Stimulated activated CD4-positive, alpha-beta T cell treated with anti-CD3 and anti-CD28 coated beads, Interleukin-4, amount 100 ng/mL, for 48 hours (primary cell): ENCODE measurements at regions not wholly inside any gene's neighbourhood (a gene's known extent, or its start where the extent isn't known, plus 50 kb on each side); places are given as distances from the start of the nearest gene placed in this dataset.

Experiments
- DNase-seq, 2 donors: peaks; one replicate each; pipeline ENCODE4 v3.0.0-alpha.2; 2020; ENCODE audit warnings: low read depth in 2 of 2

DNA sequence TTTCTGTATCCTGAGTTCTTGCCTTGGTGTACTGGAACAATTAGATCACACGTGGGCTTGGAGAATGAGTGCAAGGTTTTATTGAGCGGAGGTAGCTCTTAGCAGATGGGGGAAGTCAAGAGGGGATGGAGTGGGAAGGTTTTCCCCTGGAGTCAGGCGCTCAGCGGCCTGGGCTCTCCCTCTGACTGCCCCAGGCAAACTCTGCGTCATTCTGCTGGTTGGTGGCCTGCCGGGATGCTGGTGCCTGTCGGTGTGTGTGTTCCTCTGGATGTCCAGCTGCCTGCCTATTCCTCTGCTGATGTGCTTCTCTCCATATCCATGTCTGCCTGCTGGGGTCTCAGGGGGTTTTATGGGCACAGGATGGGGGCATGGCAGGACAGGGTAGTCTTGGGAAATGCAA lies 111.0 kb downstream of the TRIB2 start:
- DNase-seq = no peak

DNA sequence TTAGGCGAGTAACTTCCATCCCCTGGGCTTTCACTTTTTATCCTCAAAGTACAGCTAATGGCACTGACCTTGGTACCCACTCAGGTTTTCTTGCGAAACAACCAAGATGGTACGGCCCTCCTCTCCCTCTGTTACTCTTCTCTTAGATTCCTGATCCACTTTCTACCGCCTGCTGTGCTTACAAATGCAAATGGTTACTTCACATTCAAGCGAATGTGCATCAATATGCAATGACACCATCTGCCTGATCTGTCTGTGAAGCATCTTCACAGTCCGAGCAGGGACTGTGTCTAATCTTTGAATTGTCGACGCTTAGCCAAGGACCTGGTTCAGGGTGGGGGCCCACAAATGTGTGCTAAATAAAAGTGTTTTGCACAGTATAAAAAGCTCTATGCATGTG lies 112.2 kb downstream of the TRIB2 start:
- no peak for DNase-seq

DNA sequence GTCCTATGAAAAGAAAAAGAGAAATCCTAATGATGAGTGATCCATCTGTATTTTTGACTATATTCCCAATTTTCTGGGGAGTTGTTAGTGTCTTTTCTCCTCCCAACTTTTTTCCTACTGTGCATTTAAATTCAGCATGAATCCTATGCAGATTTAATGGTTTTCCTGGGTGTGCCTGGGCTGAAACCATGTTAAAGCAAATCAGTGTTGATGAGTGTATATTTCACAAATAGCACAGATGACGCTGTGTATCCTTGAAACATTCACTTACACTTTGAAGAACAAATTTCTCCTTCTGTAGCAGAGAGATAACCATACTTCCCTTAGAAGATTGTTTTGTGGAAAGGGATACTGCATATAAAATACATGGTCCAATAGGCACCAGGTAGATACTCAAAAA lies 114.3 kb downstream of the TRIB2 start:
- no peak for DNase-seq

DNA sequence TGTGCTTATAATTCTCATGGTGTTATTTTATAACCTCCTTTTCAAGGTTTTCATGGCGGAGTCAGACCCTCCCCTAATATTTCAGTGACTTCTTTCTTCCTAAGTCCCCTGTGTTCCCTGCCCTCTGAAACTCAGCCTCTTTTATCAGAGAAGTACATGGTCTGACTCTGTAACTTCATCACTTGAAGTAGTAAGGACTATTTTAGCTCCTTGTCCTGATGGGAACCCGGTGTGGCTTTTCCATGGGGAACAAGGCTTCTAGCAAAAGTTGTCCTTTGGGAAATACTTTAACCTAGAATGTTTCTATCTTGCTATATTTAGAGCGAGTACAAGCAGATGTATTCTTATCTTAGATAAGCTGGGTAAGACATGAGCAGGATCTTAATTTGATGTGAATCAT lies 117.5 kb downstream of the TRIB2 start:
- no peak for DNase-seq

DNA sequence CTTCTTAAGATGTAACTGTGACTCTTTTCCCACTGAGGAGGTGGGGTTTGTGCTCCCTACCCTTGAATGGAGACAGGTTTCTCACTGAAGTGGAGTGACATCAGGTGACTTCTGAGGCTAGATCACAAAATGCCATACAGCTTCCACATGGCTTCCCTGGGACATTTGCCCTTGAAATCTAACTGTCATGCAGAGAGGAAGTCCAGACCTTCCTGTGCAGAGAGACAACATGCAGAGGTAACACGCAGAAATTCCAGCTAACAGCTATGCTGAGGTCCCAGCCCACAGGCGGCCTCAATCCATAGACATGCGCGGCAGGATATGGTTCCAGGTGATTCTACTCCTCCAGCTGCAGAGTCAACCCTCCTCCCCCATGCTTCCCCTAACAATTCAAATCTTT lies 119.0 kb downstream of the TRIB2 start:
- no peak for DNase-seq

- no peak for DNase-seq
These were observed 122.6 kb downstream of the TRIB2 start for GRCh38 chr2:12839339-12839738.

DNA sequence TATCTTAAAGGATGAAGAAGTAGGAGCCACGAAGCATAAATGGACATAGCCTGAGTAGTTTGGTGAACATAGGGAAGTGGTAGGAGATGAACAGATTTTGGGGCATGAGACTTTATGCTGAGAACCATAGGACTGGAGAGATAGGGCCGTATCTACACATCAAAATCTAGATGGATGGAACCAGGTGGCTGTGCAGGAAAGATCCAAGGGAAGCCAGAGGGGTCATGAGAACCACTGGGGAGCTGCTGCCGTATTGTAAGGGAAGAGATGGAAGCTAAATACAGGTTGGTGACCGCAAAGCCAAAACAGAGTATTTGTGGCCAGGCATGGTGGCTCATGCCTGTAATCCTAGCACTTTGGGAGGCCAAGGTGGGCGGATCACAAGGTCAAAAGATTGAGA lies 124.3 kb downstream of the TRIB2 start:
- DNase-seq = no peak

DNA sequence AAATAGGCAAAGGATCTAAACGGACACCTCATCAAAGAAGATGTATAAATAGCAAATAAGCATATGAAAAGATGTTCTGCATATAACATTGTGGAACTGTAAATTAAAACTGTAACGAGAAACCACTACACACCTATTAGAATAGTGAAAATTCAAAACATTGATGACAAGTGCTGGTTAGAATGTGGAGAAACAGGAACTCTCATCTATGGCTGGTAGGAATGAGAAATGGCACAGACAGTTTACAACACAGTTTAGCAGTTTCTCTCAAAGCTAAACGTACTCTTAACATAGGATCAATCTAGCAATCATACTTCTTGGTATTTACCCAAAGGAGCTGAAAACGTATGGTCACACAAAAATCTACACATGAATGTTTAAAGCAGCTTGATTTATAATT lies 126.2 kb downstream of the TRIB2 start:
- DNase-seq = no peak

DNA sequence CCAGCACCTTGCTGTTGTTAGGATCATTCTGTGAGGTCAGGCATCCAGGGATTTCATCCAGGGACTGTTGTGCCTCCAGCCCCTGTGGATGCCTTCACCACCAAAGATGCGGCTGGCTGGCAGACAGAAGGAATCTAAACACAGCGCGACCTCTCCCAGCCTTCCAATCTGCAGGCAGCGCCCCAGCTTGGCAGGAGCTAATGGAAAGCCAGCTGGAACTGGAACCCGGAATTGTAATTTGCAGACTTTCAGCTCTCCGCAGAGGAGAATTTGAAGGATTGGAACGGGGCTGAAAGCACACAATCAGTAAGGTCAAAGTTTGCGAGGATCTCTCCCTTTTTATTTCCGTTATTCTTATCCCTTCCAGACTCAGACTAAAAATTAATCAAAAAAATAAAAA lies 127.8 kb downstream of the TRIB2 start:
- DNase-seq = no peak

- no peak for DNase-seq
These were observed 131.2 kb downstream of the TRIB2 start for GRCh38 chr2:12847694-12848575.

DNA sequence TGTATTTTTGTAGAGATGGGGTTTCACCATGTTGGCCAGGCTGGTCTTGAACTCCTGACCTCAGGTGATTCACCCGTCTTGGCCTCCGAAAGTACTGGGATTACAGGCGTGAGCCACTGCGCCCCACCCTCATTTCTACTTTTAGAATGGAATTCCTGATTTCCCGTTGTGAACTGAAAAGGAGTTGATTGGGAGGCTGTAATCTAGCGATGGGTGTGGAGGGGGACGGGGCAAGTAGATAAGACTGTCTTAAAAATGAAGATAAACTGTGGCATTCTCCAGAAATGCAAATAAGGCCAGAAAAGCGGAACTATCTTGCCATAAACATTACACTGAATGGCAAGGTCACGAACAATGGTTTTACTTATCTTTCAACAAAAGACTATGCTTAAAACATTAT lies 135.4 kb downstream of the TRIB2 start:
- DNase-seq = no peak

GRCh38 chr2:12854001-12854530 lies 137.3 kb downstream of the TRIB2 start:
- DNase-seq = no peak

- no peak for DNase-seq
These were observed 138.8 kb downstream of the TRIB2 start for GRCh38 chr2:12855508-12855907.

DNA sequence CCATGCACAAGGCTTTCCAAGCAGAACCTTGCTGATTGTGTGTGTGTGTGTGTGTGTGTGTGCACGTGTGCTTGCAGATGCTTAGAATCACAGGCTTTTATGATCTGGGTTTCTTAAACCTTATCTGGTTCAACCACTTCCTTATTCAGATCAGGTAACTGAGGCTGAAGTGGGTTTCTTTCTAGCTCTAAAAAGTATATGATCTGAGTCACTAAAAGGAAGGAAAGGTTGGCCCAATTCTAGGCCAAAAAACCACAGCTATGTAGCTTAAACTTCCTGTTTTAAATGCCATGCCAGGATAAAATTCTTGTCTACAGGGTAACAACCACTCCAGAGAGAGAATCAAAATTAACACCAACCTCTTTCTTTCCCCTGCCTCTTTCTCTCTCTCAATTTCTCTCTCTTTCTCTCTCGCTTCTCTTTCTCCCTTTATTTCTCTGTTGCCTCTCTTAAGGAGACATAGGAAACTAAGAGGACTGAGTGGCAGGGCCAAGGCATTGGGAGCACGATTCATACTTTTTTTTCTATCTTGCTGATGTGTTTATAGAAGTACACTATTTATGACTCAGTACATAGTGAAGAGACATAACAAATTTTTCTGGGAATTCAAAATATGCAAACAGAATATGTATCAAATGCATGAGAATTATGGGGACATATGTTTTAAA lies 140.3 kb downstream of the TRIB2 start:
- no peak for DNase-seq

- no peak for DNase-seq
These were observed 141.2 kb downstream of the TRIB2 start for GRCh38 chr2:12857891-12858290.

DNA sequence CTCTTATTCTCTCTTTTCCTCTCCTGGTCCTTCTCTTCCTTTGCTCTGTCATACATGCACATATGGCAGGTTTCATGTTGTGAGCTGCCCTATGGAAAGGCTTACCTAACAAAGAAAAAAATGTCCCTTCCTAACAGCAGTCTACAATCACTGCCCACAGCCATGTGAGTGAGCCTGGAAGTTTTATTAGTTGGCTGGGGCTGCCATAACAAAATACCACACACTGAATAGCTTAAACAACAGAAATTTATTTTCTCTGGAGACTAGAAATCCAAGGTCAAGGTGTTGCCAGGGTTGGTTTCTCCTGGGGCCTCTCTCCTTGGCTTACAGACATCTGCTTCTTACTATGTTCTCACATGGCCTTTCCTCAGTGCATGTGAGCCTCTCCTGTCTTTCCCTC lies 142.1 kb downstream of the TRIB2 start:
- no peak for DNase-seq

GRCh38 chr2:12861344-12861930 lies 144.7 kb downstream of the TRIB2 start:
- DNase-seq = no peak

GRCh38 chr2:12862541-12862940 lies 145.8 kb downstream of the TRIB2 start:
- DNase-seq = no peak

- DNase-seq = no peak
These were observed 147.2 kb downstream of the TRIB2 start for GRCh38 chr2:12863937-12864336.

DNA sequence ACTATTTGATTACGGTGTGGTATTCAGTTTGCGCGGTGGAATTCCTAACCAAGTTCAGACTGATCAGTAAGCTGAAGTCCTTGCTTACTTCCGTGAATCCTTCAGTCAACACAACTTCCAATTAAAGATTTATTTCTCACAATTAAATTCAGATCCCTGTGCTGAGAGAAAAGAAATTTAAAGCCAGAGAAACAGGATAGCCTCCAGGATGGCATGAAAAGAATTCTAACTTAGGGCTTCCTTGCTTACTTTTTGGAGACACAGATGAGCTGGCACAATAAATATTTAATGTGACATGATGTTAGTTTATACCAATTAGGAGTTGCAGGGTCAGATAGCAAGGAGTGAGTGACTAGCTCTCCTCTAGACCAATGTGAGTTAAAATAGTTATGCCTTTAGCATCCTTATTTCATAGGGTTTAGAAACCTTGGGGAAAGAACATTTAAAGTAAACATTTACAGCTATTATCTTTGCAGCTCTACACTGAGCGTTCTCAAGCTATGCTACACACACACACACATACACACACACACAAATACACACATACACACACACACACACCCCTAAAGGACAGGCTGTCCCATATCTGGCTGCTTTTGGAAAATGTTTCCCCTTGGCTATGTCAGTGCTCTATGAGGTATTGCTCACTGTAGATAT lies 151.0 kb downstream of the TRIB2 start:
- no peak for DNase-seq

- DNase-seq = no peak
These were observed 154.0 kb downstream of the TRIB2 start for GRCh38 chr2:12870692-12871091.

- DNase-seq = no peak
These were observed 155.1 kb downstream of the TRIB2 start for GRCh38 chr2:12871694-12872315.
